Lung (tissue), 11 donors: ENCODE measurements at regions not wholly inside any gene's neighbourhood (a gene's known extent, or its start where the extent isn't known, plus 50 kb on each side); places are given as distances from the start of the nearest gene placed in this dataset.
A peak's percentile ranks its signal among the peaks of the same experiment; 100 is the strongest.
"Not testable (repeated sequence)": the region's sequence is repeated elsewhere in the genome, so short reads cannot be mapped to it uniquely, and the experiment has no call there.

Experiments used
- ATAC-seq: fragments of 200-7000 bp; cut with Tn5 transposase; one replicate; pipeline ENCODE4 v1.9.1; 2020; ENCODE audit warnings: moderate number of reproducible peaks; ENCODE audit not compliant: insufficient read depth, low FRiP score
- DNase-seq, 3 donors: peaks; one replicate each; pipeline ENCODE4 v3.0.0-alpha.2; 2013 to 2017
- H3K27ac ChIP-seq, 2 donors: one replicate each; pipeline ENCODE4 v1.5.1; 2013; ENCODE audit warnings: mild to moderate bottlenecking in 2 of 2, moderate library complexity in 2 of 2, control low read depth in 1 of 2, inconsistent platforms in 1 of 2, low read depth in 1 of 2, low read length in 1 of 2
- H3K27me3 ChIP-seq, 3 donors: one replicate each; pipeline ENCODE4 v1.5.1; 2013; ENCODE audit warnings: low read length in 2 of 3; ENCODE audit not compliant: control insufficient read depth in 3 of 3, insufficient read depth in 3 of 3
- H3K36me3 ChIP-seq, 4 donors: one replicate each; pipeline ENCODE4 v1.5.1; 2013; ENCODE audit warnings: low read length in 4 of 4, mild to moderate bottlenecking in 1 of 4, moderate library complexity in 1 of 4; ENCODE audit not compliant: control insufficient read depth in 4 of 4, insufficient read depth in 4 of 4
- H3K4me1 ChIP-seq, 5 donors: one replicate each; pipeline ENCODE4 v1.5.1; 2013; ENCODE audit warnings: low read length in 5 of 5, mild to moderate bottlenecking in 2 of 5, moderate library complexity in 1 of 5; ENCODE audit not compliant: control insufficient read depth in 5 of 5, insufficient read depth in 5 of 5
- H3K4me3 ChIP-seq: one replicate; pipeline ENCODE4 v1.5.1; 2013; ENCODE audit warnings: mild to moderate bottlenecking, control low read depth, moderate library complexity
- H3K9ac ChIP-seq, 2 donors: one replicate each; pipeline ENCODE4 v1.5.1; 2013; ENCODE audit warnings: low read length in 2 of 2, control low read depth in 1 of 2; ENCODE audit not compliant: insufficient read depth in 1 of 2
- H3K9me3 ChIP-seq, 4 donors: one replicate each; pipeline ENCODE4 v1.5.1; 2013; ENCODE audit warnings: low read length in 3 of 4, mild to moderate bottlenecking in 1 of 4, moderate library complexity in 1 of 4; ENCODE audit not compliant: control insufficient read depth in 4 of 4, insufficient read depth in 3 of 4
- WGBS, 2 donors: extraction: QIAGEN DNeasy Blood & Tissue Kit; methylation state at CpG; one replicate each; pipeline ENCODE4 v1.1.7; 2013; 5-methylcytosine and 5-hydroxymethylcytosine counted together
- TF ChIP-seq, protein P1 (sequence below): IDR thresholded peaks from 2 replicates; pipeline ENCODE4 v1.5.1; 2012; ENCODE audit warnings: mild to moderate bottlenecking; ENCODE audit errors: control extremely low read depth, extremely low read depth
- donor health status: control.
- donor health status: control.
- donor health status: Bipolar disorder and iron deficiency.
- donor health status: healthy.
- donor health status: DM: yes; HTN: yes; CAD: no.

DNA sequence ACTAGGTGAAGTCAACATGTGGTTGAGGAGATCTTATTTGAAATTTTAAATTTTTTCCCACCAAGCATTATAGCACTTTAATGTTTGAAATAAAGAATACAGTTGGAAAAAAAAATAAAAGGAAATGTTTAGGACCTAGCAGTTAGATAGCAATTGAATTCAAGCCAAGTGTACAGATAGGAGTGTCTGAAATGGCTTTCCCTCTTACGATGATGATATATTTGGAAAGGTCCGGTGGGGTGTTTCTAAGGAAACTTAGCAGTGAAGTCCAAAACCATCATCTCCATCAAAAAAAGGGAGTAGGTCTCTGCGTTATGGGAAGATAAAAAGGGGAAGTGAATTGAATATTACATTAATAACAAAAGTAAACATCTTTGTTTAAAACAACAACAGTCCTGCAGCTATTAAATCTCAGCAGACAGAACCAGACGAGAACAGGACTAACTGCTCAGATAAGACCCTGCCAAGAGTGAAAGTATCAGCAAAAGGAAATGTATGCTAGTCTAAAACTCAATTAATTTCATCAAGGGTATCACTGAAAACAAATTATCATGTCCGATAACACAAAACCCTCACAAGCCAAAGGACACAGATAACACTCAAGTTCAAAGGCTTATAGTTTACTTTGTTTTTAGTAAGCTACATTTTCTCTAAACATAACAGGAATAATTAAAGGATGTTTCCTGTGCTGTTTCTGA, 242.0 kb downstream of the BMP4 start:
- Histone ChIP-seq H3K4me3 (no peak overlapping the region), H3K27me3 (no peaks in the 10 kb centered on the region), H3K27ac (peak overlapping the region in 1 of 2 donors; percentile 60), H3K36me3 (no peaks in the 10 kb centered on the region), H3K9me3 (no peaks in the 10 kb centered on the region), H3K4me1 (peaks cover 0 to 27% (median 5%) of the 10 kb centered on the region in 5 donors), H3K9ac (no peak overlapping the region)
- TF ChIP-seq, protein P1, sequence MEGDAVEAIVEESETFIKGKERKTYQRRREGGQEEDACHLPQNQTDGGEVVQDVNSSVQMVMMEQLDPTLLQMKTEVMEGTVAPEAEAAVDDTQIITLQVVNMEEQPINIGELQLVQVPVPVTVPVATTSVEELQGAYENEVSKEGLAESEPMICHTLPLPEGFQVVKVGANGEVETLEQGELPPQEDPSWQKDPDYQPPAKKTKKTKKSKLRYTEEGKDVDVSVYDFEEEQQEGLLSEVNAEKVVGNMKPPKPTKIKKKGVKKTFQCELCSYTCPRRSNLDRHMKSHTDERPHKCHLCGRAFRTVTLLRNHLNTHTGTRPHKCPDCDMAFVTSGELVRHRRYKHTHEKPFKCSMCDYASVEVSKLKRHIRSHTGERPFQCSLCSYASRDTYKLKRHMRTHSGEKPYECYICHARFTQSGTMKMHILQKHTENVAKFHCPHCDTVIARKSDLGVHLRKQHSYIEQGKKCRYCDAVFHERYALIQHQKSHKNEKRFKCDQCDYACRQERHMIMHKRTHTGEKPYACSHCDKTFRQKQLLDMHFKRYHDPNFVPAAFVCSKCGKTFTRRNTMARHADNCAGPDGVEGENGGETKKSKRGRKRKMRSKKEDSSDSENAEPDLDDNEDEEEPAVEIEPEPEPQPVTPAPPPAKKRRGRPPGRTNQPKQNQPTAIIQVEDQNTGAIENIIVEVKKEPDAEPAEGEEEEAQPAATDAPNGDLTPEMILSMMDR = no peak
- ATAC-seq (no peak), DNase-seq (peak; percentile 34 to 94 (median 93))
- WGBS, 2 donors = 33 to 39% methylated on average over 5 of the region's 5 CpGs

- not testable (repeated sequence) for DNase-seq, H3K27me3 ChIP-seq, H3K9me3 ChIP-seq, H3K36me3 ChIP-seq, ATAC-seq, H3K4me3 ChIP-seq, H3K27ac ChIP-seq, H3K9ac ChIP-seq
- WGBS, 2 donors = 93 to 96% methylated on average over 3 of the region's 3 CpGs
- H3K4me1 ChIP-seq = peaks cover 0 to 27% (median 5%) of the 10 kb centered on the region in 5 donors
Observed at GRCh38 chr14:53712901-53713300, 243.7 kb downstream of the BMP4 start.

DNA sequence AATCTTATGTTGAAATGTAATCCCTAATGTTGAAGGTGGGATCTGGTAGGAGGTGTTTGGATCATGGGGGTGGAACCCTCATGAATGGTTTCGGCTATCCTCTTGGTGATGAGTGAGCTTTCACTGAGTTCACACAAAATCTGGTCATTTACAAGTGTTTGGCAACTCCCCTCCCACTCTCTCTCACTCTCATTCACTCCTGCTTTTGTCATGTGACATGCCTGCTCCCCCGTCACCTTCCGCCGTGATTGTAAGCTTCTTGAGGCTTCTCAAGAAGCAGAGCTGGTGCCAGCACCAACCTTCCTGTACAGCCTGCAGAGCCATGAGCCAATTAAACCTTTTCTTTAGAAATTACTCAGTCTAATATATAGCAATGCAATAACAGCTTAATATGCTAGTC, 245.4 kb downstream of the BMP4 start:
- TF ChIP-seq, protein P1 = no peak
- Histone ChIP-seq H3K27me3 (no peaks in the 10 kb centered on the region), H3K9ac (no peak overlapping the region), H3K9me3 (no peaks in the 10 kb centered on the region), H3K36me3 (no peaks in the 10 kb centered on the region), H3K4me1 (peaks cover 0 to 19% (median under 1%) of the 10 kb centered on the region in 5 donors), H3K27ac (no peak overlapping the region), H3K4me3 (no peak overlapping the region)
- ATAC-seq = no peak
- DNase-seq = no peak
- 93% methylated on average over 4 of the region's 4 CpGs for WGBS, 2 donors

- no peak for ATAC-seq
Observed at GRCh38 chr14:53710615-53711014, 246.0 kb downstream of the BMP4 start.

More at GRCh38 chr14:53710615-53711014, 246.0 kb downstream of the BMP4 start:
- DNase-seq = no peak
- Histone ChIP-seq H3K9ac (no peak overlapping the region), H3K4me3 (no peak overlapping the region), H3K27ac (no peak overlapping the region), H3K36me3 (no peaks in the 10 kb centered on the region), H3K9me3 (no peaks in the 10 kb centered on the region), H3K27me3 (no peaks in the 10 kb centered on the region), H3K4me1 (peaks cover 0 to 13% (median 0%) of the 10 kb centered on the region in 5 donors)
- TF ChIP-seq, protein P1 = no peak
- 78 to 80% methylated on average over 4 of the region's 4 CpGs for WGBS, 2 donors
